Globus pallidus (tissue), 1 donor: ENCODE measurements at regions not wholly inside any gene's neighbourhood (a gene's known extent, or its start where the extent isn't known, plus 50 kb on each side); places are given as distances from the start of the nearest gene placed in this dataset.
"Not testable (repeated sequence)": the region's sequence is repeated elsewhere in the genome, so short reads cannot be mapped to it uniquely, and the experiment has no call there.

Experiments
- DNase-seq: peaks from one replicate; pipeline ENCODE4 v3.0.0-alpha.2; 2015; ENCODE audit warnings: low spot score

- DNase-seq = no peak
Observed at GRCh38 chr3:118168175-118168574, 866.5 kb downstream of the IGSF11 start.

- no peak for DNase-seq
Observed at GRCh38 chr3:118171236-118171852, 863.3 kb downstream of the IGSF11 start.

- DNase-seq = no peak
Observed at GRCh38 chr3:118180853-118181252, 853.8 kb downstream of the IGSF11 start.

- no peak for DNase-seq
Observed at GRCh38 chr3:118181274-118181673, 853.4 kb downstream of the IGSF11 start.

DNA sequence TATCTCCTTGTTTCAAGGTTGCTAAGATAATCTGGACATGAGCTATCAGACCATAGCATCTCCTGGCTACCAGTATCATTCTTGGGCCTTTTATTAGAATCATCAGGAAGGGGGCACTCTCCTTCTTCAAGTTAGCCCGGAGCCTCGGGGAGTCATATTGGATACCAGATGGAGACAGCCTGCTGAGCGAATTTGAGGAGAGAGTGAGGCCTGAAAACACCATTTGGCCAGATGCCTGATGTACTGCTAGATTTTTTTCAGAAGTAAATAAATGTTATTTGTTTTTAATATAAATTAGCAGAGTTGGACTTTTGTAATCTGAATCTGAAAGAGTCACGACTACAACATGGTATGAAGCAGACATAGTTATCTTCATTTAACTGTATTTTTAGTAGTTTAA lies 848.6 kb downstream of the IGSF11 start:
- DNase-seq = no peak

DNA sequence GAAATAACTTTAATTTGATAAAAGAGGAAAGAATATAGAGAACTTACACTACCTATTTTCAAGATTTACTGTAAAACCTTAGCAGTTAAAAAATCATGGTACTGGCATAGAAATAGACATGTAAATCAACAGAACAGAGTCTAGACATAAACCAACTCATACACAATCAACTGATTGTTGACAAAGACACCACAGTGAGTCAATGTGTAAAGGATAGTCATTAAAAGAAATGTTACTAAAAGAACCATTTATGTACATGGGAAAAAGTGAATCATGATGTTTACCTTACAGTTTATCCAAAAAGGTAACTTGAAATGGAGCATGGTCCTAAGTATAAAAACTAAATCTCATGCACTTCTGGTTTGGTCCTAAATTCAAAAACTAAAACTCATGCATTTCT lies 847.4 kb downstream of the IGSF11 start:
- no peak for DNase-seq

DNA sequence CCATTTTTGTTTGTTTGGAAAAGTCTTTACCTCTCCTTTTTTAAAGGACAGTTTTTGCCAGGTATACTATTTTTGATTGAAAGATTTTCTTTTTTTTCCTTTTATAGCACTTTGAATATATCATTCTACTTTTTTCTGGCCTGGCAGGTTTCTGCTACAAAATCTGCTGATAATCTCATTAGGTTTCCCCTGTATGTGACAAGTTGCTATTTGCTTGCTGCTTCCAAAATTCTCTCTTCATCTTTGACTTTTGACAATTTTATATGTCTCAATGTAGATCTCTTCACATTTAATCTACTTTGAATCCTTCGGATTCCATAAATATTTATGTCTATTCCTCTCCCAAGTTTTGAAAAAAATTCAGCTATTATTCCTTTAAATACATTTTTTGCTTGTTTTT lies 838.5 kb downstream of the IGSF11 start:
- no peak for DNase-seq

DNA sequence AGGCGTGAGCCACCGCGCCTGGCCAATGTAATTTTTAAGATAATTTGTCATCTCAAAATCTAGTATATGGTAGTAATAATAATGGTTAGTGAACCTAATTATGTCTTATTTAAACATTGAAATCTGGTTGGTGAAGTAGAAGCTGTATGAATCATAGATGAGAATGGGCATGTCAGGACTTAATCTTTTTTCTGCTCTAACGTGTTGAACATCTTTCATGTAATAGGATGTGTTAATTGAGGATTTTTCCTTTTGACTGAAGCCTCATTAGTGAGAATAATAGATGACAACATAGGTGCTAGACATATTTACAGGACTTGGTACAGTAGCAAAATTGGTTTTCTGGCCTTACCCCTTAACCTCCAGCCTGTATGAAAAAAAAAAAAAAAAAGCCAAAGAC lies 835.6 kb downstream of the IGSF11 start:
- no peak for DNase-seq

DNA sequence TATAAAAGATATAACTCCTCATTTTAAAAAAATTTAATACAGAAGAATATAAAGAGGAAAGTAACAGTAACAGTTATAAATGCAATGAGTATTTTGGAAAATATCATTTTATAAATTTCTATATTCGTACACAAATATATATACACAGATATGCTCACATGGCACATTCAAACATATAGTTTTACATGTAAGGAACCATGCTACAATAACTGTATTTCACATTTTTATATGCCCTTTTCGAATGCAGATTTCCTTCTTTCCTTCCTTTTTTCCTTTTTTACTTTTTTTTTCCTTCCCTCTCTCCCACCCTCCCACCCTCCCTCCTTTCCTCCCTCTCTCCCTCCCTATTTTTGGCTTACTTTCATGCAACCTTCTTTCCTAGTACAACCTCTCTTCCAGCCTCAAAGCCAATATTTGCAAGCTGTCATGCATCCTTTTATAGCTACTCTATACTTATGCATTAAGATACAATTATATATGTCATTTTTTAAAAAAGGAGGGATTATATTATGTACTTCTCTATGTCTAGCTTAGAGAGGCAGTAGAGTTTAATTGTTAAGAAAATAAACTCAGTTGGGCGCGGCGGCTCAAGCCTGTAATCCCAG lies 830.5 kb downstream of the IGSF11 start:
- no peak for DNase-seq

DNA sequence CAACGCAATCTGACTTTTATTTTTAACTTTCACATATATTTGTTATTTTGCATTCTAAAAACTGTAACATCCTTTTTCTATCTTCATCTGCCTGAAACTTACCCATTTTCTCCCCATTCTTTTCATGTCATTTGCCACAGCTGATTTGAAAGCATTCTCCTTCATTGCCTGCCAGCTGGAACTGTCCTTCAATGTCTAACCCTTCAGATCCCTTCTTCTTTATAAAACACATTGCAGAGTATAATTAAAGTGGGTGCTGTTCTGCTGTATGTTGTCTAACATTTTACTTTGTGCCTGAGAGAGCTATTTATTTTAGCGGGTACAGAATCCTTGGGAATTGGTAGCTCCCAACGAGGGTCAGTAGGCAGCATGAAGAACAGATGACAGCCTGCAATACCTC lies 827.4 kb downstream of the IGSF11 start:
- no peak for DNase-seq

DNA sequence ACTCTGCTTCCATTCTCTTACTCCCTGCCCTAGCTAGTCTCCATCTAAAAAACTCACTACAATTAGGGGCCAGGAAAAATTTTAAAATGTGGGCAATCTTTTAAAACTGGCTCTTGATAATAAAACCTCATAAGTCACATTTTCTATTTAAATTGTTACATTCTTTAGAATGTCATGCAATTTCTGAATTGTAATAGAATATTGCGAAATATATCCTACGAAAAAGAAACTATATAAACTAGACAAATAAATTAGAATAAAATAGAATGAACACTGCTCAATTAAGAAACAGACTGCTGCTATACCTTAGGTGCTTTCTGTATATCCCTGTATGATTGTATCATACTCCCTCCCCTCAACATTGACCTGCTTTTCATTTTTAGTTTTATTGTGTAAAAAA lies 826.0 kb downstream of the IGSF11 start:
- no peak for DNase-seq

- no peak for DNase-seq
Observed at GRCh38 chr3:118213892-118214291, 820.8 kb downstream of the IGSF11 start.

DNA sequence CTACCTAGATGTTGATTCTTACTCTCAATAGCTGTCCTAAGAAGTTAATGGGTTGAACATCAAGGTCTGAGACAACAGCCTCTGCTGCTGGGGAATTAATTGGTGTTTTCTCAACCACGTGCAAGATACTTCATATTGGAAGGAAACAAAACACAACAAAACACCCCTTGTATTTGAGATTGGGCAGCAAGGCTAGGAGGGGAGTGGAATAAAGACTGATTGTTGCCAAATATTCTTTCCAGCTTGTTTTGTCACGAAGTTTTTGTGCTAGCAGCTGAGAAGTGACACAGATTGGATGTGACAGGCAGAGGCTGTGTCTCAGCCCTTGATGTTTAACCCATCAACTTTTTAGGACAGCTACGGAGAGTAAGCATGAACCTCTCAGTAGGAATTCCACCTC lies 808.4 kb downstream of the IGSF11 start:
- peak; percentile 5 for DNase-seq

GRCh38 chr3:118227191-118227590 lies 807.5 kb downstream of the IGSF11 start:
- no peak for DNase-seq

DNA sequence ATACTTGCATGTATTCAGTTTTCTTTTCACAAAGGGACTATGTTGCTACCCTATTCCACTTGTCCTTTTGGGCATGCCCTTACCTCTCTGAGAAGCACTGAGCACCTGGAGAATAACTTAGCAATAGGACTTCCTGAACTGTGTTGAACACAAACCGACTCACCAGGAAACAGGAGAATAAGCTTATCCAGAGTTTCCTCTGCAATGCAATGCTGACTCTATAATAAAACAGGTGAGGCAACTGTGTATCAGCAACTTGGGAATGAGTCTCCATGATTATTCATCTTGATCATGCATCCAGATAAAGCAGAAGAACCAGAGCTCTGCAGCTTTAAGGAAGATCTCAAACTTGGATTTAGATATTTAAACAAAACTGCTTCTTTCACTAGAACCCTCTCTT lies 806.5 kb downstream of the IGSF11 start:
- DNase-seq = no peak

- DNase-seq = no peak
Observed at GRCh38 chr3:118229196-118229595, 805.5 kb downstream of the IGSF11 start.

- DNase-seq = no peak
Observed at GRCh38 chr3:118231578-118231977, 803.1 kb downstream of the IGSF11 start.

DNA sequence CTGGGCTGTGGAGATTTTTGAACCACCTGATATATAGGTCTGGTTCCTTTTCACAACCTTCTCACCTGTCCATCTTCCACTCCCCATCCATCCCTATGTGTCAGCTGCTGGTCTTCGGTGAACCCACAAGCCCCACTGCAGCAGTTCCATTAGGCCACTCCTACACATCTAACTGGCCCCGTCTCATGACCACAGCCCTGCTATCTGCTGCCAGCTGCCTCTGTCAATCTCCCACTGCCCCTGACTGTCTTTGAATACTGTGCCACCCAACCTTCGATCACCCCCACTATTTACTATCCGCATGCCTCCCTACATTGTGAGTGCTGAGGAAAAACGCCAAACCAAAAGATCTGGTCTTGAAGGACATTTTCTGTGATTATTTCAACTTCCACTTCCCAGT lies 795.4 kb downstream of the IGSF11 start:
- DNase-seq = no peak

GRCh38 chr3:118244761-118245160 lies 789.9 kb downstream of the IGSF11 start:
- DNase-seq = no peak

GRCh38 chr3:118245312-118245711 lies 789.3 kb downstream of the IGSF11 start:
- DNase-seq = no peak

DNA sequence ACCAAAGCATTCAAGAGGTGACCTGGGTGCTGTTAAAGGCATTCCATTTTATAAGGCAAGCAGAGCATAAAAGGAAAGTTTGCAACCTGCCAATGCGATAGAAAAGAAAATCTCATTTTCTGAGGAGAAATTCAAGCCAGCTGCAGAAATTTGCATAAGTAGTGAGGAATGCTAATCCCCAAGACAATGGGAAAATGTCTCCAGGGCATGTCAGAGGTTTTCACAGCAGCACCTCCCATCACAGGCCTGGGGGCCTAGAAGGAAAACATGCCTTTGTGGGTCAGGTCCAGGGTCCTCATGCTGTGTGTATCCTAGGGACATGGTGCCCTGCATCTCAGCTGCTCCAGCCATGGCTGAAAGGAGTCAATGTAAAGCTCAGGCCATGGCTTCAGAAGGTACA lies 775.8 kb downstream of the IGSF11 start:
- DNase-seq = not testable (repeated sequence)

DNA sequence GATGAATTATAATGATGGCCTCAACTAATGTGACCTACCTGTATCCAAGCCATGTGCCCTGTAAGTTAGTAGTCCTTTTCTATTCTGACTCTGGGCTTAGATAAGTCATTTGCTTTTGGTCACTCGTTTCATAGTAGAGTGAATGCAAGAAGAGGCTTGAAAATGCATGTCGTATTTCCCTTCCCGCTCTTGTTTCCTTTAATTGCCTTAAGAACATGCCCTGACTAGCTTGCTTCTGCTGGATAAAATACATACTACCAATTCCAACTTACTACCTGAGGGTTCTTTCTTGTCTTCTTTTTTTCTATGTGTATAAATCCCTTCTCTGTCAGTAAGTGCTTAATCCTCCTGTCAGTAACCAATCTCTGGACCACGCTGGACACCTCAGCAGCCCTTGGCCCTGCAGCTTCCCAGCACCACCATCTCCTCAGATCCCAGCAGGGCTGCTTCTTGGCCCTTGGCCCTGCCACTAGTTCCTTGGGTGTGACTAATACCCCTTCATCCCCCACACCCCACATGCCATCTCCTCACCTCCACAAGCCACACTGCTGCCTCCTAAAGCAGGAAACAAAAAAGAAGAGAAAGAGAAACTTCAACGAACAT lies 771.7 kb downstream of the IGSF11 start:
- no peak for DNase-seq

DNA sequence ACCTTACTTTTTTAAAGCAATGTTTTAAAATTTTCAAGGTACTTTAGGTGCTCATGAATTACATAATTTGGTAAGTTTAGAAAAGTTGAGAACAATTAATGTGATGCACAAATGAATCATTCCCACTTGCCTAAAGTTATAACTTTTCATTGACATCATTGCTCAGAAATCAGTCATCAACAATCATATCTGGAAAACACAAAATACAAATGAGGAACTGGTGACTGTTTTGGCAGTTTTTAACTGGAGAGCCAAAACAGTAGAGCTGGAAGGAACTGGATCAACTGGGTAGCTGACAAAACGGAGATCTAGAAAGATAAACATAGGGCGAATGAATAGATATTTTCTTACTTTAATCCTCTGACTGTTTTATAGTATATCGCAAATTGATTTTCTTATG lies 767.1 kb downstream of the IGSF11 start:
- no peak for DNase-seq
